Prostate gland (tissue), 2 donors: ENCODE measurements at regions not wholly inside any gene's neighbourhood (a gene's known extent, or its start where the extent isn't known, plus 50 kb on each side); places are given as distances from the start of the nearest gene placed in this dataset.
A peak's percentile ranks its signal among the peaks of the same experiment; 100 is the strongest.

ENCODE experiments used
- DNase-seq: peaks from one replicate; pipeline ENCODE4 v3.0.0-alpha.2; 2019; ENCODE audit warnings: low spot score
- H3K27ac ChIP-seq, 2 donors: fragments of 200-600 bp; sonication (generic); 2 replicates each; pipeline ENCODE4 v1.5.1; 2017 to 2019
- H3K27me3 ChIP-seq: fragments of 200-600 bp; sonication (generic); replicated peaks from 2 replicates; pipeline ENCODE4 v1.5.1; 2019; ENCODE audit not compliant: insufficient read depth
- H3K36me3 ChIP-seq, 2 donors: fragments of 200-600 bp; sonication (generic); 1 replicate in 1 of 2; 2 replicates in 1 of 2; pipeline versions ENCODE4 v1.5.1 to v1.8.1; 2017 to 2019
- H3K4me1 ChIP-seq: fragments of 200-600 bp; sonication (generic); replicated peaks from 2 replicates; pipeline ENCODE4 v1.5.1; 2019
- H3K4me3 ChIP-seq, 2 donors: fragments of 200-600 bp; sonication (generic); 2 replicates each; pipeline ENCODE4 v1.5.1; 2017 to 2019
- H3K9me3 ChIP-seq: fragments of 200-600 bp; sonication (generic); 2 replicates; pipeline ENCODE4 v1.5.1; 2017
- POLR2A ChIP-seq: fragments of 450-650 bp; IDR thresholded peaks from one replicate; pipeline ENCODE4 v1.6.1; 2016; ENCODE audit warnings: antibody characterized with exemption, mild to moderate bottlenecking
- POLR2AphosphoS5 ChIP-seq: sonication (generic); formaldehyde crosslinking; IDR thresholded peaks from one replicate; pipeline ENCODE4 v1.6.1; 2017; ENCODE audit warnings: antibody characterized with exemption
- WGBS: methylation state at CpG from one replicate; pipeline ENCODE4 v1.1.5; 2018; 5-methylcytosine and 5-hydroxymethylcytosine counted together
- intact Hi-C: fragments of 100-400 bp; cut with DNase I; formaldehyde crosslinking; loops from one replicate; pipeline ENCODE4 v1.14.2; 2022
- TF ChIP-seq, protein P1 (sequence below), 4 experiments: fragments of 200-600 bp in 2 of 4; fragments of 450-650 bp in 2 of 4; sonication (generic) in 2 of 4; IDR thresholded peaks; 1 replicate in 3 of 4; 2 replicates in 1 of 4; pipeline ENCODE4 v1.5.1; 2016 to 2019; ENCODE audit warnings: antibody characterized with exemption in 4 of 4, mild to moderate bottlenecking in 2 of 4, moderate library complexity in 2 of 4

DNA sequence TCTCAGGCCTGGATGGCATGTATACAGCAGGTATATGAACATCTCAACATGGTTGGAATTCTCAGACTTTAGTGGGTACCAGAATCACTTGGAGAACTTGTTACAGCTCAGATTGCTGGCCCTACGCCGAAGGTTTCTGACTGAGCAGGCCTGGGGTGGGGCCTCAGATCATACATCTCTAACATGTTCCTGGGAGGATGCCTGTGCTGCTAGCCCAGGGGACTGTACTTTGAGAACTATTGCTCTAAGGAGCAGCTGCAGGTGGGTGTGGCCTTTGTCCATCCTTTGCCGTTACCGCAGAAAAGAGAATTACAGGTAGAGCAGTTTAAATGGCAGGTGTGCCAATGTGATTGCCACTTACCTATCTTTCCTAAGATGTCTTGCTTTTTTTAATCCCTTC is 310.5 kb upstream of the JAG1 start:
- no peak overlapping the region for H3K27ac ChIP-seq
- no peak for DNase-seq
- 84% methylated on average over 4 of the region's 4 CpGs for WGBS
- no peaks in the 10 kb centered on the region for H3K9me3 ChIP-seq
- intact Hi-C loops: loop anchor here (10.0 kb wide), 1 partner anchor 59 kb away; no protein-coding TSS in a partner anchor
- no peak for TF ChIP-seq POLR2A
- TF ChIP-seq, protein P1, sequence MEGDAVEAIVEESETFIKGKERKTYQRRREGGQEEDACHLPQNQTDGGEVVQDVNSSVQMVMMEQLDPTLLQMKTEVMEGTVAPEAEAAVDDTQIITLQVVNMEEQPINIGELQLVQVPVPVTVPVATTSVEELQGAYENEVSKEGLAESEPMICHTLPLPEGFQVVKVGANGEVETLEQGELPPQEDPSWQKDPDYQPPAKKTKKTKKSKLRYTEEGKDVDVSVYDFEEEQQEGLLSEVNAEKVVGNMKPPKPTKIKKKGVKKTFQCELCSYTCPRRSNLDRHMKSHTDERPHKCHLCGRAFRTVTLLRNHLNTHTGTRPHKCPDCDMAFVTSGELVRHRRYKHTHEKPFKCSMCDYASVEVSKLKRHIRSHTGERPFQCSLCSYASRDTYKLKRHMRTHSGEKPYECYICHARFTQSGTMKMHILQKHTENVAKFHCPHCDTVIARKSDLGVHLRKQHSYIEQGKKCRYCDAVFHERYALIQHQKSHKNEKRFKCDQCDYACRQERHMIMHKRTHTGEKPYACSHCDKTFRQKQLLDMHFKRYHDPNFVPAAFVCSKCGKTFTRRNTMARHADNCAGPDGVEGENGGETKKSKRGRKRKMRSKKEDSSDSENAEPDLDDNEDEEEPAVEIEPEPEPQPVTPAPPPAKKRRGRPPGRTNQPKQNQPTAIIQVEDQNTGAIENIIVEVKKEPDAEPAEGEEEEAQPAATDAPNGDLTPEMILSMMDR (IDR thresholded peaks at IDR 0.05): no peak
- TF ChIP-seq POLR2AphosphoS5: no peak
- no peak overlapping the region for H3K4me3 ChIP-seq
- no peaks in the 10 kb centered on the region for H3K36me3 ChIP-seq
- no peaks in the 10 kb centered on the region for H3K27me3 ChIP-seq
- H3K4me1 ChIP-seq: no peaks in the 10 kb centered on the region

DNA sequence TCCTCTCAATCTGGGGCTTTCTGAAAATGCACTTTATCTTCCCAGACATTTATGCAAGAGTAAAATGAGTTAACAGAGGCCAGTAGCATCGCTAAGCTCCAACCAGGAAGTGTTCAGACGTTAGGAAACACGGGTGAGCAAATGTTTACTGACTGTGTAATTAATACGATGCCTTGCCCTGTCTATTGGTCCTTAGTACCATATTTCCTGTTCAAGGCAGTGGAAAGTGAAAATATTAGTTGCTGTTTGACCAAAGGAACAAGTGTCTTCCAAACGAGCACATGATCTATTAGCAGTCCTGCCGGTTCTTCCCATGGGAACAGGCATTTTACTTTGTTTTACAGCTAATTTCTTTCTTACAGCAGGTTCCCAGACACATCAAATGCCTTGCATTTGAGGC is 311.1 kb upstream of the JAG1 start:
- peak overlapping the region; percentile 8 to 33 for H3K27ac ChIP-seq
- no peak overlapping the region for H3K4me3 ChIP-seq

DNA sequence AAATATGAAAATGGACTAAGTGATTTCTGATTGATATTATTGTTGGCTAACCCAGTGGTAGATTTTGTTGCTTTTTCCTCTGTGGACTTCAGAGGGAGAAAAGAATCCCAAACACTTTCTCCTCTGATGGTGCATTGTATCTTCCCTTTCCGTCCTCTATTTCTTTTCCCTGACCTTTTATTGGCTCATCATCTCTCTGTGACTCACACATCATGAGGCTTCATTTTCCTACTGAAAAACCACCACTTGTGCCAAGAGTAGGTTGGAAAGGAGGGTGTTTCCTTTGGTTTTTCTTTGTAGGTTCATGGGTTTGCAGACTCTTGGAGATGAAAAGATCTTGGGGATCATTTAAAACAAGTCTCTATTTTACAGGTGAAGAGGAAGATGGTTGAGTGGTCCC is 311.7 kb upstream of the JAG1 start:
- intact Hi-C loops: loop anchor here (10.0 kb wide), 1 partner anchor 61 kb away; no protein-coding TSS in a partner anchor
- H3K9me3 ChIP-seq: no peaks in the 10 kb centered on the region
- TF ChIP-seq POLR2AphosphoS5 (no peak), POLR2A (no peak)
- TF ChIP-seq, protein P1 (IDR thresholded peaks at IDR 0.05): no peak
- 35% methylated on average over 1 of the region's 1 CpG for WGBS
- no peaks in the 10 kb centered on the region for H3K4me1 ChIP-seq
- H3K27me3 ChIP-seq: no peaks in the 10 kb centered on the region
- peak overlapping the region; percentile 8 to 33 for H3K27ac ChIP-seq
- H3K4me3 ChIP-seq: no peak overlapping the region
- DNase-seq: no peak
- H3K36me3 ChIP-seq: no peaks in the 10 kb centered on the region

More for the DNA sequence above, 311.1 kb upstream of the JAG1 start:
- TF ChIP-seq, protein P1 (IDR thresholded peaks at IDR 0.05): no peak
- TF ChIP-seq POLR2AphosphoS5 (peak; percentile 74), POLR2A (no peak)
- H3K36me3 ChIP-seq: no peaks in the 10 kb centered on the region
- DNase-seq: peak; percentile 40
- no peaks in the 10 kb centered on the region for H3K27me3 ChIP-seq
- H3K9me3 ChIP-seq: no peaks in the 10 kb centered on the region
- WGBS: 19% methylated on average over 6 of the region's 6 CpGs
- H3K4me1 ChIP-seq: no peaks in the 10 kb centered on the region
- intact Hi-C loops: loop anchor here (10.0 kb wide), 1 partner anchor 60 kb away; no protein-coding TSS in a partner anchor

DNA sequence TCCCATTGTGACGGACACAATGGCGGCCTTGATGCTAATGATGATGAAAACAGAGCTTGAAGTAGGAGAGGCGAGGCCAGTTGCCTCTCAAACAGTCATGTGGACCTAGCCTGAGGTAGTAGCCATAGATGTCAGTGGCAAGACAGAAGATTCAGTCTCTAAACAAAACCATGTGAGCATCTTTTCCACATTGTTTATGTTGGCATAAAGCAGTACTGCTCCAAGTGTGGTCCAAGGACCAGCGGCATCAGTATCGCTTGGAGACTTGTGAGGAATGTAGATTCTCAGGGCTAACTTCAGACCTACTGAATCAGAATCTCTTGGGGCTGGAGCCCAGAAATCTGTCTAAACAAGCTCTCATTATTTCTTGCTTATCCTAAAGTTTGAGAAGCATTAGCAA is 312.8 kb upstream of the JAG1 start:
- Histone ChIP-seq H3K27me3 (no peaks in the 10 kb centered on the region), H3K36me3 (no peaks in the 10 kb centered on the region), H3K4me1 (no peaks in the 10 kb centered on the region), H3K27ac (no peak overlapping the region), H3K9me3 (no peaks in the 10 kb centered on the region), H3K4me3 (no peak overlapping the region)
- 96% methylated on average over 5 of the region's 5 CpGs for WGBS
- TF ChIP-seq POLR2A (no peak), POLR2AphosphoS5 (no peak)
- TF ChIP-seq, protein P1 (IDR thresholded peaks at IDR 0.05): no peak
- intact Hi-C loops: loop anchor here (10.0 kb wide), 1 partner anchor 62 kb away; no protein-coding TSS in a partner anchor
- DNase-seq: no peak

DNA sequence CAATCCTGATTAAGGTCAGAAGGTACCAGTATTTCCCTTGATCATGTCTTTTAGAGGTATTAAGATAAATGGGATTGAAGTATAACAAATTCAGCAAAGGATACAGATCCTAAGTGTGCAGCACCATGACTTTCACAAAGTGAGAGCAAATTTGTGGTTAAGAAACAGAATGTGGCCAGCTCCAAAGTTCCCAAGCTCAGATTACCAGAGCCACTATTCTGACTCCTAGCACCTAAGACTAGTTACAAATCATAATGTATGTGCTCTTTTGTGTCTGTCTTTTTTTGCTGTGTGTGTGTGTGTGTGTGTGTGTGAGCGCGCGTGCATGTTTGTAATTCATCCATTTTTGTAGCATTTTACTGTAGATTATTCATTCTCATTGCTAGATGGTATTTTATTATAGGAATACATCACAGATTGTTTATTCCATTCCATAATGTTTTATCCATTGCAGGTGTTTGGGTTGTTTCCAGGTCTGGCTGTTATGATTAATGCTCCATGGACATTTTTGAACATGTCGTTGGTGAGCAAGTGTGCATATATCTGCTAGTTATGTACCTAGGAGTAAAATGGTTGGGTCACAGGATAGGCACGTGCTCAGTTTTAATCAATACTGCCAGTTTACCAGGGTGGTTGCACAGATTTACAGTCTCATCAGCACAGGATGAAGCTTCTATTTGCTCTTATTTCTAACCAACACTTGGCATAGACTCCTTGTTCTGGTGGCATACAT is 314.0 kb upstream of the JAG1 start:
- no peaks in the 10 kb centered on the region for H3K4me1 ChIP-seq
- no peaks in the 10 kb centered on the region for H3K36me3 ChIP-seq
- no peak for DNase-seq
- no peak for TF ChIP-seq POLR2A
- TF ChIP-seq, protein P1 (IDR thresholded peaks at IDR 0.05): no peak
- TF ChIP-seq POLR2AphosphoS5: no peak
- H3K27ac ChIP-seq: no peak overlapping the region
- no peak overlapping the region for H3K4me3 ChIP-seq
- intact Hi-C loops: loop anchor here (10.0 kb wide), 1 partner anchor 63 kb away; no protein-coding TSS in a partner anchor
- 78% methylated on average over 5 of the region's 5 CpGs for WGBS
- no peaks in the 10 kb centered on the region for H3K9me3 ChIP-seq
- H3K27me3 ChIP-seq: no peaks in the 10 kb centered on the region
